ENCODE measurements at regions not wholly inside any gene's neighbourhood (a gene's known extent, or its start where the extent isn't known, plus 50 kb on each side); places are given as distances from the start of the nearest gene placed in this dataset.

DNA sequence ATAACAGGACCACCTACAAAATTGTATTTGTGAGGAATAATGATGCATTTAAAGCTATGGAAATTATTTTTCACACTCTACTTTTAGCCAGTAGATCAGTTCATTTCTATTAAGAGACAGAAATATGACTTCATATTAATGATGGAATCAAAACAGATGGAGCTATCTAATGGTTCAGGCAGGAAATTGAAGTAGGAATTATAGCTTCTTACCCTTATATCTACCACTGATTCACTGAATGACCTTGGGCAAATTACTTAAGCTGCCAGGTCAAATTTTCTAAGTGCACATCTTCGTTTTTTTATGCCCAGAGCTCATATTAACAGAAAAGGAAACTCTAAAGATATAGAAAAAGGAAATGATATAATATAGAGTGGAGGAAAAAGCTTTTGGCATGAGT is 323.1 kb downstream of the PCDH10 start:
- Histone ChIP-seq H3K4me3 (ENCODE audit: low read depth, low read length, poor library complexity, severe bottlenecking) (no peak overlapping the region), H3K9me3 (ENCODE audit: low read depth, low read length, poor library complexity, severe bottlenecking) (no peaks in the 10 kb centered on the region), H3K27me3 (replicated peaks; ENCODE audit: insufficient read depth, low read depth, low read length, poor library complexity) (no peaks in the 10 kb centered on the region), H3K36me3 (ENCODE audit: insufficient read depth, low read length, poor library complexity, severe bottlenecking) (no peaks in the 10 kb centered on the region), H3K4me1 (ENCODE audit: insufficient read depth, low read length, poor library complexity, severe bottlenecking) (no peaks in the 10 kb centered on the region), H3K27ac (ENCODE audit: low read depth, low read length, poor library complexity, severe bottlenecking) (no peak overlapping the region)
- intact Hi-C loops (cut with micrococcal nuclease; ENCODE audit: unreplicated experiment): no loop called here
- ChIA-PET POLR2A (ENCODE audit: low non-redundant PET) (no interaction called here), CTCF (no interaction called here)
- peak; percentile 49 for DNase-seq (ENCODE audit: low spot score)
- TF ChIP-seq EZH2 (IDR thresholded peaks at IDR 0.05; ENCODE audit: borderline replicate concordance, low read depth, low read length, poor library complexity, severe bottlenecking): no peak
- TF ChIP-seq, protein P1, sequence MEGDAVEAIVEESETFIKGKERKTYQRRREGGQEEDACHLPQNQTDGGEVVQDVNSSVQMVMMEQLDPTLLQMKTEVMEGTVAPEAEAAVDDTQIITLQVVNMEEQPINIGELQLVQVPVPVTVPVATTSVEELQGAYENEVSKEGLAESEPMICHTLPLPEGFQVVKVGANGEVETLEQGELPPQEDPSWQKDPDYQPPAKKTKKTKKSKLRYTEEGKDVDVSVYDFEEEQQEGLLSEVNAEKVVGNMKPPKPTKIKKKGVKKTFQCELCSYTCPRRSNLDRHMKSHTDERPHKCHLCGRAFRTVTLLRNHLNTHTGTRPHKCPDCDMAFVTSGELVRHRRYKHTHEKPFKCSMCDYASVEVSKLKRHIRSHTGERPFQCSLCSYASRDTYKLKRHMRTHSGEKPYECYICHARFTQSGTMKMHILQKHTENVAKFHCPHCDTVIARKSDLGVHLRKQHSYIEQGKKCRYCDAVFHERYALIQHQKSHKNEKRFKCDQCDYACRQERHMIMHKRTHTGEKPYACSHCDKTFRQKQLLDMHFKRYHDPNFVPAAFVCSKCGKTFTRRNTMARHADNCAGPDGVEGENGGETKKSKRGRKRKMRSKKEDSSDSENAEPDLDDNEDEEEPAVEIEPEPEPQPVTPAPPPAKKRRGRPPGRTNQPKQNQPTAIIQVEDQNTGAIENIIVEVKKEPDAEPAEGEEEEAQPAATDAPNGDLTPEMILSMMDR (conservative IDR thresholded peaks at IDR 0.05; ENCODE audit: low read depth, low read length): no peak
- BruUV-seq (replicated peaks): no TSS peak

DNA sequence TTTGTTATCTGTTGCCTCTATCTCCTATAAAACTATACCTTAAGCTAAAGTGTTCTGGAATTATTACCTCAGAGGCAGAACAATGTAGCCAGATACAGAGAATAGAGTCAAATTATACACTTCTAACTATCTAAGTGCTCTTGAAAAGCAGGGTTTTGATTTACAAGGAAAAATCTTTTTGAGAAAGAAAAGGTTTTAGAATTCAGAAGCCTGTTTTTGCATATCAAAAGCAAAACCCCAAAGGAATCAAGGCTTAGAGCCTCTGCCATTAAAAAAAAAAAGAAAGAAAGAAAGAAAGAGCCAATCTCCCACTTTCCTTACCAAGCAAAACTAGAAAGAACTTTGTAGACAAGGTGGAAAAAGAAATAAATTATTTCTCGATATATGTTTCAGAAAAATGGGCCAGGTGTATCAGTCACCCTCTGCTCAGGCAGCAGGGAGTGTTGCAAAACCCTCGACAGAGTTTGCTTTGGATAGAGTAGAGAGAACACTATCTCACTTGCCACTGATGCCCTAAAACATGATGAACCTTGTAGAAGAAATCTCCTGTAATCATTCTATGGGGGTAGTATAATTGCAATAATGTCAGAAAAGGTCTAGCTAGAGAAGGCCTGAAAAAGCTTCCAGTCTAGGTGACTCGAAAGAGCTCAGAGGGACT is 318.3 kb downstream of the PCDH10 start:
- no peaks in the 10 kb centered on the region for H3K4me1 ChIP-seq (ENCODE audit: insufficient read depth, low read length, poor library complexity, severe bottlenecking)
- ChIA-PET POLR2A (ENCODE audit: low non-redundant PET) (no interaction called here), CTCF (no interaction called here)

DNA sequence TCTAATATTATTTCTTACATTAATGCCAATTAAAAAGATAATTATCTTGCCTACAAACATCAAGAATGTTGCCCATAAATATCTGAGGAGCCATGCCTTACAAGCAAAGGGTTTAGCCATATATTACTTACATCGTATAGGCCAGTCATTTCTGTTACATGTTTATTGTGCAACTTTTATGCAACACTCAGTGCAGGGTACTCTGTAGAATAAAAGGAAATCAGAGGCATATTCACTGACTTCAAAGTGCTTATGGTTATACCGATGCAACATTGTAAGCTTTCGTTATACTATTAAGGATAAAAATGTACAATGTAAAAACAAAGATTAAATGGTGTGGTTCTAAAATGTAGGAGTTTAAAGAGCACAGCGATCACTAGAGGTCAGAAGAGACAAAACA is 315.9 kb downstream of the PCDH10 start:
- Histone ChIP-seq H3K9me3 (ENCODE audit: low read depth, low read length, poor library complexity, severe bottlenecking) (no peaks in the 10 kb centered on the region), H3K4me1 (ENCODE audit: insufficient read depth, low read length, poor library complexity, severe bottlenecking) (no peaks in the 10 kb centered on the region), H3K27ac (ENCODE audit: low read depth, low read length, poor library complexity, severe bottlenecking) (no peak overlapping the region), H3K27me3 (replicated peaks; ENCODE audit: insufficient read depth, low read depth, low read length, poor library complexity) (no peaks in the 10 kb centered on the region), H3K4me3 (ENCODE audit: low read depth, low read length, poor library complexity, severe bottlenecking) (no peak overlapping the region), H3K36me3 (ENCODE audit: insufficient read depth, low read length, poor library complexity, severe bottlenecking) (no peaks in the 10 kb centered on the region)
- no TSS peak for BruUV-seq (replicated peaks)
- ChIA-PET CTCF (no interaction called here), POLR2A (ENCODE audit: low non-redundant PET) (no interaction called here)
- no peak for TF ChIP-seq EZH2 (IDR thresholded peaks at IDR 0.05; ENCODE audit: borderline replicate concordance, low read depth, low read length, poor library complexity, severe bottlenecking)
- intact Hi-C loops (cut with micrococcal nuclease; ENCODE audit: unreplicated experiment): no loop called here
- DNase-seq (ENCODE audit: low spot score): no peak

More for the DNA sequence above, 318.3 kb downstream of the PCDH10 start:
- no TSS peak for BruUV-seq (replicated peaks)
- H3K27me3 ChIP-seq (replicated peaks; ENCODE audit: insufficient read depth, low read depth, low read length, poor library complexity): no peaks in the 10 kb centered on the region
- no peaks in the 10 kb centered on the region for H3K9me3 ChIP-seq (ENCODE audit: low read depth, low read length, poor library complexity, severe bottlenecking)
- intact Hi-C loops (cut with micrococcal nuclease; ENCODE audit: unreplicated experiment): no loop called here
- H3K27ac ChIP-seq (ENCODE audit: low read depth, low read length, poor library complexity, severe bottlenecking): no peak overlapping the region
- H3K4me3 ChIP-seq (ENCODE audit: low read depth, low read length, poor library complexity, severe bottlenecking): no peak overlapping the region
- DNase-seq (ENCODE audit: low spot score): no peak
- no peak for TF ChIP-seq EZH2 (IDR thresholded peaks at IDR 0.05; ENCODE audit: borderline replicate concordance, low read depth, low read length, poor library complexity, severe bottlenecking)
- TF ChIP-seq, protein P1 (conservative IDR thresholded peaks at IDR 0.05; ENCODE audit: low read depth, low read length): no peak
- H3K36me3 ChIP-seq (ENCODE audit: insufficient read depth, low read length, poor library complexity, severe bottlenecking): no peaks in the 10 kb centered on the region

DNA sequence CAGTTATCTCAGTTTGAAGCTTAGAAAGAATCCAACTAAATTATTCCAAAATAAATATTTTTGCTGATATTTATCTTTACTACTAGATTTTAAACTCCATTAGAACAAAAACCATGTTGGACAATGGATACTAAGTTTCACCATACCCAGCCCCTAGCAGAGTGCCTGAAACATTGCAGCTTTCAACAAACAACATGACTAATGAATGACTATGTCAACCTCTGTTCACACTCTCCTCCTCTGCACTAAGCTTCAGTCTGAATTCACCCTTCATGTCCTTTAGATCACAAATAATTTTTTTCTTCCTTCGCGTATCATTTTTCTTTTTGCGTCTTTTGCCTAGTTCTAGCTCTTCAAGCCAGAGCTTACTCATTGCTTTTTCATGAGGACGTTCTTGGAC is 315.2 kb downstream of the PCDH10 start:
- TF ChIP-seq EZH2 (IDR thresholded peaks at IDR 0.05; ENCODE audit: borderline replicate concordance, low read depth, low read length, poor library complexity, severe bottlenecking): no peak
- TF ChIP-seq, protein P1 (conservative IDR thresholded peaks at IDR 0.05; ENCODE audit: low read depth, low read length): no peak
- H3K9me3 ChIP-seq (ENCODE audit: low read depth, low read length, poor library complexity, severe bottlenecking): no peaks in the 10 kb centered on the region
- H3K36me3 ChIP-seq (ENCODE audit: insufficient read depth, low read length, poor library complexity, severe bottlenecking): no peaks in the 10 kb centered on the region
- no TSS peak for BruUV-seq (replicated peaks)
- DNase-seq (ENCODE audit: low spot score): no peak
- no peaks in the 10 kb centered on the region for H3K27me3 ChIP-seq (replicated peaks; ENCODE audit: insufficient read depth, low read depth, low read length, poor library complexity)
- H3K27ac ChIP-seq (ENCODE audit: low read depth, low read length, poor library complexity, severe bottlenecking): no peak overlapping the region
- POLR2A ChIA-PET (ENCODE audit: low non-redundant PET): no interaction called here
- CTCF ChIA-PET: no interaction called here
- no peak overlapping the region for H3K4me3 ChIP-seq (ENCODE audit: low read depth, low read length, poor library complexity, severe bottlenecking)
- intact Hi-C loops (cut with micrococcal nuclease; ENCODE audit: unreplicated experiment): no loop called here
- H3K4me1 ChIP-seq (ENCODE audit: insufficient read depth, low read length, poor library complexity, severe bottlenecking): no peaks in the 10 kb centered on the region
